HCT116 (cell line): ENCODE measurements at regions not wholly inside any gene's neighbourhood (a gene's known extent, or its start where the extent isn't known, plus 50 kb on each side); places are given as distances from the start of the nearest gene placed in this dataset.
"Not testable (repeated sequence)": the region's sequence is repeated elsewhere in the genome, so short reads cannot be mapped to it uniquely, and the experiment has no call there.

ENCODE experiments used
- ATAC-seq: fragments of 200-7000 bp; cut with Tn5 transposase; 2 replicates; pipeline ENCODE4 v1.9.1; 2020; ENCODE audit warnings: mild to moderate bottlenecking, moderate library complexity
- BruUV-seq: library from RNA; stranded (reverse); fragments of 400-500 nt; replicated peaks from 2 replicates; lab custom pipeline; 2021; lab: Mats Ljungman, UMichigan
- CTCF ChIA-PET: fragments of 300-600 bp; sonication (Branson Sonifier 250); formaldehyde crosslinking; loops from one replicate; lab custom pipeline; 2021; ENCODE audit warnings: antibody characterized with exemption; lab: Charles Lee
- POLR2A ChIA-PET: fragments of 300-600, 350-600 bp; sonication (Branson Sonifier 250); formaldehyde crosslinking; loops from one replicate; lab custom pipeline; 2021; ENCODE audit warnings: antibody characterized with exemption; lab: Charles Lee
- RAD21 ChIA-PET, 2 experiments: fragments of 300-600 bp; sonication (Branson Sonifier 250); formaldehyde crosslinking; loops; one replicate each; lab custom pipeline; 2023; ENCODE audit warnings: low total read pairs in 2 of 2; ENCODE audit not compliant: uncharacterized antibody in 2 of 2, unreplicated experiment in 2 of 2, low non-redundant PET in 1 of 2; lab: Charles Lee
- DNase-seq: peaks from one replicate; pipeline ENCODE4 v3.0.0-alpha.2; 2010; ENCODE audit warnings: low read depth, low spot score
- H2AFZ ChIP-seq: fragments of 200-600 bp; shearing (Covaris generic), sonication (generic); 2 replicates; pipeline ENCODE4 v1.6.1; 2017; ENCODE audit warnings: low read depth, mixed run types, mixed read lengths, antibody characterized with exemption, low read length; ENCODE audit not compliant: poor library complexity, severe bottlenecking
- H3K27ac ChIP-seq: 2 replicates; pipeline ENCODE4 v1.5.1; 2012; ENCODE audit warnings: low read depth, low read length
- H3K27me3 ChIP-seq: fragments of 200-600 bp; sonication (generic); 2 replicates; pipeline ENCODE4 v1.6.1; 2016; ENCODE audit warnings: mixed run types, low read length, mixed read lengths; ENCODE audit not compliant: insufficient read depth
- H3K36me3 ChIP-seq, 2 experiments: fragments of 200-500 bp in 1 of 2; fragments of 200-600 bp in 1 of 2; sonication (Bioruptor generic) in 1 of 2; sonication (generic) in 1 of 2; 2 replicates each; pipeline versions ENCODE4 v1.5.1 to v1.6.1; 2014 to 2016; ENCODE audit warnings: low read length in 2 of 2, inconsistent platforms in 1 of 2, mixed read lengths in 1 of 2, mixed run types in 1 of 2; ENCODE audit not compliant: insufficient read depth in 2 of 2, control insufficient read depth in 1 of 2
- H3K4me1 ChIP-seq, 2 experiments: fragments of 200-600 bp in 1 of 2; sonication (generic) in 1 of 2; 2 replicates each; pipeline versions ENCODE4 v1.5.1 to v1.6.1; 2012 to 2017; ENCODE audit warnings: low read length in 2 of 2, inconsistent platforms in 1 of 2, mild to moderate bottlenecking in 1 of 2, mixed read lengths in 1 of 2, mixed run types in 1 of 2, moderate library complexity in 1 of 2; ENCODE audit not compliant: insufficient read depth in 2 of 2, control insufficient read depth in 1 of 2
- H3K4me2 ChIP-seq: fragments of 200-600 bp; sonication (generic); 2 replicates; pipeline ENCODE4 v1.6.1; 2017; ENCODE audit warnings: mixed run types, low read length, mixed read lengths
- H3K4me3 ChIP-seq, 2 experiments: fragments of 200-600 bp in 1 of 2; sonication (generic) in 1 of 2; replicated peaks in 1 of 2; 2 replicates each; pipeline ENCODE4 v1.5.1; 2011 to 2016; ENCODE audit warnings: low read length in 2 of 2, control low read depth in 1 of 2, low read depth in 1 of 2, mild to moderate bottlenecking in 1 of 2, mixed read lengths in 1 of 2, mixed run types in 1 of 2
- H3K79me2 ChIP-seq: fragments of 200-600 bp; sonication (generic); 2 replicates; pipeline ENCODE4 v1.6.1; 2017; ENCODE audit warnings: mild to moderate bottlenecking, mixed run types, low read length, moderate library complexity, mixed read lengths; ENCODE audit not compliant: insufficient read depth
- H3K9ac ChIP-seq: fragments of 200-600 bp; sonication (generic); 2 replicates; pipeline ENCODE4 v1.6.1; 2016; ENCODE audit warnings: low read length, mixed read lengths
- H3K9me2 ChIP-seq: fragments of 200-600 bp; sonication (generic), shearing (Covaris generic); 2 replicates; pipeline ENCODE4 v1.6.1; 2017; ENCODE audit warnings: mixed run types, mild to moderate bottlenecking, moderate library complexity; ENCODE audit not compliant: insufficient read depth
- H3K9me3 ChIP-seq, 2 experiments: fragments of 200-500 bp in 1 of 2; fragments of 200-600 bp in 1 of 2; sonication (Bioruptor generic) in 1 of 2; sonication (generic) in 1 of 2; 2 replicates each; pipeline ENCODE4 v1.6.1; 2014 to 2017; ENCODE audit warnings: low read length in 2 of 2, mixed read lengths in 2 of 2, inconsistent platforms in 1 of 2, low read depth in 1 of 2, mild to moderate bottlenecking in 1 of 2, mixed run types in 1 of 2, moderate library complexity in 1 of 2; ENCODE audit not compliant: control insufficient read depth in 1 of 2, insufficient read depth in 1 of 2
- H4K20me1 ChIP-seq: fragments of 200-600 bp; sonication (generic), shearing (Covaris generic); 2 replicates; pipeline ENCODE4 v1.6.1; 2017; ENCODE audit warnings: mixed run types, mild to moderate bottlenecking, moderate library complexity; ENCODE audit not compliant: insufficient read depth
- CBX3 ChIP-seq: IDR thresholded peaks from 2 replicates; pipeline ENCODE4 v1.6.1; 2012; ENCODE audit warnings: low read depth
- EZH2 ChIP-seq: fragments of 200-600 bp; sonication (generic); IDR thresholded peaks from 2 replicates; pipeline ENCODE4 v1.6.1; 2017; ENCODE audit warnings: antibody characterized with exemption, mixed run types
- JUND ChIP-seq: IDR thresholded peaks from 2 replicates; pipeline ENCODE4 v1.6.1; 2012
- RAD21 ChIP-seq: IDR thresholded peaks from 2 replicates; pipeline ENCODE4 v1.6.1; 2012; ENCODE audit warnings: low read depth, mild to moderate bottlenecking
- SIN3A ChIP-seq: IDR thresholded peaks from 2 replicates; pipeline ENCODE4 v1.6.1; 2012; ENCODE audit warnings: low read depth
- SRF ChIP-seq: IDR thresholded peaks from 2 replicates; pipeline ENCODE4 v1.6.1; 2012; ENCODE audit warnings: low read depth
- YY1 ChIP-seq: IDR thresholded peaks from 2 replicates; pipeline ENCODE4 v1.6.1; 2011; ENCODE audit warnings: low read length, low read depth, moderate library complexity, mild to moderate bottlenecking; ENCODE audit not compliant: insufficient replicate concordance; ENCODE audit errors: extremely low read depth
- intact Hi-C: fragments of 100-400 bp; cut with micrococcal nuclease; formaldehyde crosslinking; loops from 2 replicates; pipeline ENCODE4 v1.10.0; 2022
- TF ChIP-seq, protein P1 (sequence below): IDR thresholded peaks from 2 replicates; pipeline ENCODE4 v1.6.1; 2012

DNA sequence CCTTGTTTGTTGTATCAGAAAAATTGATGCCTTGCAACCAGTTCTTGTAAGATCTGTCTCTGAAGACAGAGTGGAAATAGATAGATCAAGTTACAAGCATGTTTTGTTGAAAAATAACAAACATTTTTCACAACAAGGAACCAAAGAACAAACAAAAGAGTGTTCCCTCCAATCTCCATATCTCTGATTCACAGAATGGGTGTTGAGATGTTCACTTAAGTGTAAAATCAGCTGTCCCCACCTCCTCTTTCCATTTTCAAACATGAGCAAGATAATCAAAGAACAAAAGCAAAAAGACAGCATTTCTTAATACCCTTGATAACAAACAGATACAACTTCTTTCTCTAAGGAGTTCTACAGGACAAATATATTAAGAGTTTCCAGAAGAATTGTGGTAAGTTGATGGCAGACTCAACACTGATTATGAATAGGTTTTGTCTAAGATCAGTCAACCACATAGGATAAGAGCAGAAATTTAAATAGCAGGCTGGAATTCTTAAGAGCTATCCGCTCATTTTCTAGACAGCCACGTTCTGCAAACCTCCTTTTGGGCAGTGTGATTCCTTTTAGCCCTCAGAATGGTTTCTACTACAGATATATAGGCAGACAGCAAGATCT lies 970.9 kb upstream of the AUTS2 start:
- BruUV-seq: no TSS peak
- H3K4me3 ChIP-seq: no peak overlapping the region
- intact Hi-C loops: no loop called here
- no peaks in the 10 kb centered on the region for H3K4me1 ChIP-seq
- no peaks in the 10 kb centered on the region for H4K20me1 ChIP-seq
- ChIA-PET RAD21 (no interaction called here), CTCF (no interaction called here), POLR2A (no interaction called here)
- TF ChIP-seq CBX3 (no peak), JUND (no peak), SIN3A (no peak), EZH2 (no peak), YY1 (no peak), SRF (no peak), RAD21 (no peak)
- TF ChIP-seq, protein P1, sequence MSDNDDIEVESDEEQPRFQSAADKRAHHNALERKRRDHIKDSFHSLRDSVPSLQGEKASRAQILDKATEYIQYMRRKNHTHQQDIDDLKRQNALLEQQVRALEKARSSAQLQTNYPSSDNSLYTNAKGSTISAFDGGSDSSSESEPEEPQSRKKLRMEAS: no peak
- H3K9me2 ChIP-seq: no peaks in the 10 kb centered on the region
- no peak overlapping the region for H3K4me2 ChIP-seq
- ATAC-seq: no peak
- H3K27me3 ChIP-seq: no peaks in the 10 kb centered on the region
- H3K9me3 ChIP-seq: peaks cover 0 to 26% of the 10 kb centered on the region in 2 experiments; a peak in 2 of 4 replicates
- no peaks in the 10 kb centered on the region for H3K36me3 ChIP-seq
- H3K27ac ChIP-seq: no peak overlapping the region
- no peak overlapping the region for H3K9ac ChIP-seq
- DNase-seq: no peak
- H2AFZ ChIP-seq: no peak overlapping the region
- no peaks in the 10 kb centered on the region for H3K79me2 ChIP-seq

DNA sequence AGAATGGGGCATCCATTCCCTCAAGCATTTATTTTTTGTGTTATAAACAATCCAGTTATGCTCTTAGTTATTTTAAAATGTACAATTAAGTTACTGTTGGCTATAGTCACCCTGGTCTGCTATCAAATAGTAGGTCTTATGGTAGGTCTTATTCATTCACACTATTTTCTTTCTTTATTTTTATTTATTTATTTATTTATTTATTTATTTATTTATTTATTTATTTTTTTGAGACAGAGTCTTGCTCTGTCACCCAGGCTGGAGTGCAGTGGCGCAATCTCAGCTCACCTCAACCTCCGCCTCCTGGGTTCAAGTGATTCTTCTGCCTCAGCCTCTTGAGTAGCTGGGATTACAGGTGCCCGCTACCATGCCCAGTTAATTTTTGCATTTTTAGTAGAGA lies 967.4 kb upstream of the AUTS2 start:
- RAD21 ChIA-PET, H3K36me3 ChIP-seq, H3K27me3 ChIP-seq, H3K4me2 ChIP-seq, DNase-seq, H3K9ac ChIP-seq, BruUV-seq, CTCF ChIA-PET, H3K4me1 ChIP-seq, H3K27ac ChIP-seq, POLR2A ChIA-PET, intact Hi-C loops, H3K79me2 ChIP-seq, H2AFZ ChIP-seq, H3K9me2 ChIP-seq, ATAC-seq, H3K4me3 ChIP-seq, H4K20me1 ChIP-seq: not testable (repeated sequence)
- H3K9me3 ChIP-seq: peaks cover 0 to 20% of the 10 kb centered on the region in 2 experiments; a peak in 2 of 4 replicates
